ENCODE measurements at regions not wholly inside any gene's neighbourhood (a gene's known extent, or its start where the extent isn't known, plus 50 kb on each side); places are given as distances from the start of the nearest gene placed in this dataset.

DNA sequence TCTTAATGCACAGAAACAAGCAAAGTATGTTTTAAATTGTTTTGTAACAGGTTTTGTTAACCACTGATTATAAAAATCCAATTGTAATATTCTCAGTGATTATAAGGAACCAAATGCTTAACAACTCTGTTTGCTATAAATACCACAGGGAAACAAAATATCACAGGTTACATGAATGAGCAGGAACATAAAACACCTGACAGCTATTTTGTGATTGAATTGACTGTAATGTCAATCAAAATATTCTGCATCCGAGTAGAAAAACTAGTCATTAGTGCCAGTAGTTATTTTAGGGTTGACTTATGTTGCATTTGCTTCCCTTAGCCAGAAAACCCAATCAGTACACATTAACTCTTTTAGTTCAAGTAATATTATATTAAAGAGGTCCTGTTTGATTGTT is 1707.8 kb upstream of the ACO1 start:
- no peak for DNase-seq (ENCODE audit: low spot score)

DNA sequence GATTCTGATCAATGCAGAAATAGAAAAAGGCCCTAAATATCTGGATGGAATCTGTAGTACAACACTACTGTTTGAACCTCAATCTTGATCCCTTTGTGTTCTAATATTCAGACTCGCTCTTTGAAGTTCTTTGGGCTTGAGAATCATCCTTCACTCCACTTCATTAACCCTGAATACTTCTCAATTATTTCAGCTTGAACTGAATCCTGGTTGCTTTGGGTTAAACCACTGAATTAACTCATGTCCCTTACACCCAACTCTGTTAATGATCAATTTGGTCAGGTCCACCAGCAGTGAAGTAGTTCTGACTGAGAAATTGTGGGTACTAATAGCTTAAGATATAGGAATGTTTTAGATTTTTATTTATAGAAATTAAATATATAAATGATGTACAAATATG is 1707.2 kb upstream of the ACO1 start:
- no peak for DNase-seq (ENCODE audit: low spot score)

DNA sequence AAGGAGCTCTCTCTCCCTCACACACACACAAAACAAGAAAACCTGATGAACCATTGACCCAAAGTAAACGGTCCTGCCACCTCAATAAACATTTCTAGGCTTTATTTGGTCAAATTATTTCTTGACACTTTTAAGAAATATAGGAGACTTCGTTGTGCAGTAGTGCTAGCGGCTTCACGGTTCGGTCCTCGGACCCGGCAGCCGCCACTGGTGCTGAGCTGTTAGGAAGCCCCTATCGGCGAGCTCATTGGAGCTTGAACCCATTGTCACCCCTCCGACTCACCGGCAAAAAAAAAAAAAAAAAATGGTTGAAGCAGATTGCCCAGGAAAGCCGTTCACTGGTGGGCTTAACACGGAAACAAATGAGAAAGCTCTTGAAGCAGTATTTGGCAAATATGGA is 1695.6 kb upstream of the ACO1 start:
- no peak for DNase-seq (ENCODE audit: low spot score)

DNA sequence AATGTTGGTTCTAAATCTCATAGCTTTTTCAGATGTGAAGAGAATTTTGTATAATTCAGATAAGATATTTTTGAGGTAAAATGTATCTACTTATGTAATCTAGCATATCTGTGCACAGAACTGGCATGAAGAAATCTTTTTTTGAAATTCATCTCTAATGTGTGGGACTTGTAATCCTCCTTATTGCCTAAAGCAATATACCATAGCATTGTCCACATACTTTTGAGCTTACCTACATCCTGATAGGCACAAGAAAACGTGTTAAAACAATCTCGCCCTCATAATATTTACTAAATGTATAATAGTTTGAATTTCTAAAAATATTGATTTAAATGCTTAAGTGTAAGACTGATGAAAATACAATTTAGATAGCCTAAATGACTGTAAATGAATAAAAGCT is 1686.5 kb upstream of the ACO1 start:
- DNase-seq (ENCODE audit: low spot score): no peak

DNA sequence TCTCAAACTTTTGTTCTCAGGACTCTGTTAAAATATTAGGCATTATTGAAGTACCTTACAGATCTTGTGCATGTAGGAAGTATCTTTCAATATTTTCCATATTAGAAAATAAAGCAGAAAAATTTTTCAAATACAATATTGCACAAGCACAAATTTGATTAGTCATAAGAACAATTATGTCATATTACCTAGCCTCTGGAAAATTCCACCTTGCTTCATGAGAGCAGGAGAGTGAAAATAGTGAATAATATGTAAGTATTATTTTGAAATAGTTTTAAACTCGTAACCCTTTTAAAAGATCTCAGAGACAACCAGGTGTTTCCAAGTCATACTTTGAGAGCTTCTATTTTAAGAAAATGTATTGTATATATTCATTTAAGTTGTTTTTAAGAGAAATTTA is 1672.9 kb upstream of the ACO1 start:
- DNase-seq (ENCODE audit: low spot score): no peak

DNA sequence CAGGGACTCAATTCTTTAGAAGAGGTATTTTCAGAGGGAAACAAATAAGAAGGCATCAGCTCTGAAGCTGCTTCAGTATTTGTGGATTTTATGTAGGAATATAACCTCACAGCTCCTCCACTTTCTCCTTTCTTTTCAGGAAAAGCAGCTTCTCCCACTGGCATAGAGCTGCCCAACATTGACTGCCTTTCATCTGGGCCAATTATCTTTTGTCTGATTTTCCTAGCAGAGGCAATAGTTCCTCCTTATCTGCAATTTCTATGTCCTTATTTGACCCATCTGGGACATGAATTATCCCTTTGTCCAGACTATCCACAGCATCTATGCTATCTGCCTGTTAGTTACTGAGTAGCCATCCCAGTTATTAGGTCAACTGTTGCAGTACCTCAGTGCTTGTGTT is 1671.2 kb upstream of the ACO1 start:
- DNase-seq (ENCODE audit: low spot score): no peak

DNA sequence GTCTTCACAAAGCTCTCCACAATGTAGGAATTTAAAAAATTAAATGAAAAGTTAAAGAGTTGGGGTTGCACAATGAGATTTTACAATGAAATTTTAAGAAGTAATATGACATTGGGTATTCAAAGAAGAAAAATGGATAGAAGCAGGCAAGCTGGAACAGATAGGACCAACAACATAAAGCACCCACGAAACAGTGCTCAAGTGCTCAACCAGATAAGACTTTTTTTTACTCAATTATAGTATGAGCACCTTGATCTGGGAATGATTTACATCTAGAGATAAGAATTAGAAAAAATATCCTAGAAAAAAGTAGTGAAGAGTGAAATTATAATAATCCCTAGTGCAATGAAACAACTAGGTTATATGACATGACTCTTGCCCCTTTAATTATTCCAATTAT is 1670.1 kb upstream of the ACO1 start:
- DNase-seq (ENCODE audit: low spot score): no peak

DNA sequence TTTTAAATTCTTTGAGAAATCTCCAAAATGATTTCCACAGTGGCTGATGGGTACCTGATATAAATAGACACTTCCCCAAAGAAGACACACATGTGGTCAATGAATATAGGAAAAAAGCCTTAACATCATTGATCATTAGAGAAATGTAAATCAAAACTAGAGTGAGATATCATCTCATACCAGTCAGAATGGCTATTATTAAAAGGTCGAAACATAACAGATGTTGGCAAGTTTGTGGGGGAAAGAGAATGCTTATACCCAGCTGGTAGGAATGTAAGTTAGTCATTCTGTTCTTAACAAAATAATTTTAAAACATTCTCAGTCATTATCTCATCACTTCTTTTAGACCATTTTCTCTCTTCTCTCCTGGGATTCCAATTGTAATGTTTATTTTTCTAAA is 1666.0 kb upstream of the ACO1 start:
- no peak for DNase-seq (ENCODE audit: low spot score)

DNA sequence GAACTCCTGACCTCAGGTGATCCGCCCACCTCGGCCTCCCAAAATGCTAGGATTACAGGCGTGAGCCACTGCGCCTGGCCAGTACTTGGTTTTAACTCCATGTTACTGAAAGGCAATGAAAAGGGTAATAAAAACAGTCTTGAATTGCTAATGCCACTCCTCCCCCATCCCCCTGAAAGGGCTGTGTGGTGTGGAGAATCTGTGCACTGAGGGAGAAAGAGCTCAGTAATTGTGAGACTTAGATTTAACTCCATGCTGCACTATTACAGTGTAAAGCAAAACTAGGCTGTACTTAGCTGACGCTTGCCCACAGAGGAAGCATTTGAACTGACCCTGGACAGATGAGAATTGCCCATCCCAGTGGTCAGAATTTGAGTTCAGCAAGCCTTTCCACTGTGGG is 1662.4 kb upstream of the ACO1 start:
- DNase-seq (ENCODE audit: low spot score): peak; percentile 41

DNA sequence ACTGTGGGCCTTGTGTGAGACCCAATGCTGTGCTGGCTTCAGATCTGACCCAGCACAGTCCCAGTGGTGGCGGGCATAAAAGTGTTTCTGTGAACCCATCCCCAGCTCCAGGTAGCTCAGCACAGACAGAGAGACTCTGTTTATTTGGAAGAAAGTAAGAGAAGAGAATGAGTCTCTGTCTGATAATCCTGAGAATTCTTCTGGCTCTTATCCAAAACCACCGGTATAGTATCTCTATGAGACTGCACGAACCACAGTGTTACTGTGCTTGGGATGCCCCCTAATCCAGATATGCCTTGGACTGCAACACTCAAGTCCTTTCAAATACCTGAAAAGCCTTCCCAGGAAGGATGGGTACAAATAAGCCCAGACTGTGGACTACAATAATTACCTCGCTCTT is 1660.8 kb upstream of the ACO1 start:
- no peak for DNase-seq (ENCODE audit: low spot score)

DNA sequence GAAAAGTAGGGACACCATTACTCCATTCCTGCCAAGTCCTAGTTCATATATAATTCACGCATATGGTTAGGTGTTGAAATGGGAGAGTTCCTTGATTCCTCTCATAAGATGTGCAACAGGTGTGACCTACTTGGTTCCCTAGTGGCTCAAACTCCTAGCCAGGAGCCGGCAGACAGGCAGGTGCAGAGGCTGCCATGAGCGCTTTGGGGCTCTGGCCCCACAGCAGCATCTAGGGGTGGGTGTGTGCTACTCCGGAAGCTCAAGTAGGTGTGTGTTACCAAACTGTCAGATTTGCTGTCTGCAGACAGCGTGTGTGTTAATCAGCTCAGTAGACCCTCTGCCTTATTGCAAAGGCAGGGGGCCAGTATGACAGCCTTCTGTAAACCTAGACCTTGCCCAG is 1652.4 kb upstream of the ACO1 start:
- peak; percentile 39 for DNase-seq (ENCODE audit: low spot score)

DNA sequence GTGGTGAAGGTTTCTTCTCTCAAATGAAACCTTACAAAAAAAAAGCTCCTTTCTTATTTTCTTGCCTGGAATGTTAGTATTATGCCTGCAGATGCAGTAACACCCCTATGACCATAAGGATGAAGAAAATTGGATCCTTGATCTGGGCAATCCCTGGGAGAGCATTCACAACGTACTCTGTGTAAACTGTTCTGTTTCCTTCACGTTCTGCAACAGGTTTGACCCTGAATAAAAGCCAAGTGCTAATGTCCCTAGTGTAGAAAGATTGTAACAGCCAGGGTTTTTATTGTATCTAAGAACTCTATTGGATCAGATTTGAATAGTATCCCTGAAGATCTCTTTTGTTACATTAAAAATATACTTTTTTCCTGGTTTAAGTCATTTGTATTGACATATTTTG is 1639.6 kb upstream of the ACO1 start:
- no peak for DNase-seq (ENCODE audit: low spot score)

DNA sequence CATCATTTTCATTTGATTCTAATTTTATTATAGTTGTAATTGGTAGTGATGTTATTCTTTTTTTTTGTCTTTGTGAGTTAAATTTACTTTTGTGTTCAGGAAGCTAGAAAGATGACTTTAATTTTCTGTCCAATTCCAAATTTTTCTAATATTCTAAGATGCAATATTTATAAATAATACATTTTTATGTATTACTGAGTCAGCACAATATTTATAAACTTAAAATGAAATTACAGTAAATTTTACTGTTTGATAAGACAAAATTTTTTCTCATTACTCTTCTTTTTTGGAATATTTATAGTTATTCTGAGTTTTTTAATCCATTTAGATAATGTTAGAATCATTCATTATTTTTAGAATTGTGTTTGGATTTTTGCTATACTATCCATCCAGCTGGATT is 1637.9 kb upstream of the ACO1 start:
- DNase-seq (ENCODE audit: low spot score): no peak

DNA sequence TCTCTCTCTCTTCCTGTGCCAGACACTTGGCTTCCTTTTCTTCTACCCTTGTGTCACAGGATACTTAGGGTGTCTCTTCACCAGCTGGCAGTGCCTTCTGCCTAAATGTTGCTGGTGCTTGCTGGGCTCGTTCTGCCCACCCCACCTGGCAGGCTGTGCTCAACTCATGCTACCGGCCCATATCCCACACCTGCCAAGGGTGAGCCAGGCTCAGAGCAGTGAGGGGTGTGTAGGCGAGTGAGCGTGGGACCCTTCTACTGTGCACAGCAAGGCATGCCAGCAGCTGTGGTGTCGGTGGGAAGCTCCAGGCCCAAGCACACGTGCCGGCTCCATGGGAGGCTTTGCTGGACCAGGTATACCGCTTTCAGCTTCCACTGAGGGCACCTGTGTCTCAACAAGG is 1626.7 kb upstream of the ACO1 start:
- DNase-seq (ENCODE audit: low spot score): no peak

DNA sequence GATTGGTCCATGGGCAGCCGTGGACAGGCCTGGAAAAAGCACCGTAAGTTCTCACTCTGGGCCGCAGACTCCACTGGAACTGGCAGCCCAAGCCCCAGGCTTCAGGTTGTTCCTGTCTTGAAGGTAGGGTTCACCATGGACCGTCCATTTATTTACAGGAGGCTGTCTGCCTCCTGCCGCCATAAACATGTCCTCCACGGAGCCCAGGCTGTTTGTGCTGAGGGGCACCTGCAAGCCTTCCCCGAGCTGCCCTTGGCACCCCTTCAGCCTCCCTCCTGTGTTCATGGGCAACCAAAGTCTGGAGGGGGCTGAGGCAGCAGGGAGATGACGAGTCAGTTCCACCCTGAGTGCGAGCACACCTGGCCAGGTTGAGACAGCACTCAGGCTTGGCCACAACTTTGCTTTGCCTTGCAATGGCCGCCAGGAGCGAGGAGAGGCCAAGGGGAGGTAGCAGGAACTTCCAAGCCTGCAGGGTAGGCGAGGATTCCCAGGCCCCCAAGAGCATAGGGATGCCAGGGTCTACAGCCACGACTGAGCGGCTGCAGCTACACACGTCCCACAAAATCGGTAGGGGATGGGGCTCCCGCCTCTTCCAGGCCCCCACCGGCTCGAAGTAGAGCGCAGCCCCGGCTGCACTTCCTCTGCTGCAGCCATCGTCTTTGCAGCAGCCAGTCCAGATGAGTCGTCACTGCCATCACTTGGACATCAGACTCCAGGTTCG is 1625.6 kb upstream of the ACO1 start:
- no peak for DNase-seq (ENCODE audit: low spot score)

DNA sequence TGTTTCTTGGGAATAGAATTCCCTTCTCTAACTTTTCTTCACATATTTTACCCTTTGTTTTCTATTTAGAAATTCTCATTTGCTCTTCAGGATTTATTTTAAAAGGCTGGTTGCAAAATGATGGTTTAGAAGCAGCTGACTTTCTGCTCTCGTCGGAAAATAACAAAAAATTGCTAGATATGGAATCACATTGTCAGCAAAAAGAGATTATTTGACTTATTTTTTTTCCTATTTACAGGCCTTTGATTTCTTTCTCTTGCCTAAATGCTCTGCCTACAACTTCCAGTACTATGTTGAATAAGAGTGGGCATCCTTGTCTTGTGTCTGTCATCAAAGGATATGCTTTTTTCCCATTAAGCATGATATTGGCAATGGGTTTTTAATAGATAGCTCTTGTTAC is 1619.1 kb upstream of the ACO1 start:
- DNase-seq (ENCODE audit: low spot score): no peak

DNA sequence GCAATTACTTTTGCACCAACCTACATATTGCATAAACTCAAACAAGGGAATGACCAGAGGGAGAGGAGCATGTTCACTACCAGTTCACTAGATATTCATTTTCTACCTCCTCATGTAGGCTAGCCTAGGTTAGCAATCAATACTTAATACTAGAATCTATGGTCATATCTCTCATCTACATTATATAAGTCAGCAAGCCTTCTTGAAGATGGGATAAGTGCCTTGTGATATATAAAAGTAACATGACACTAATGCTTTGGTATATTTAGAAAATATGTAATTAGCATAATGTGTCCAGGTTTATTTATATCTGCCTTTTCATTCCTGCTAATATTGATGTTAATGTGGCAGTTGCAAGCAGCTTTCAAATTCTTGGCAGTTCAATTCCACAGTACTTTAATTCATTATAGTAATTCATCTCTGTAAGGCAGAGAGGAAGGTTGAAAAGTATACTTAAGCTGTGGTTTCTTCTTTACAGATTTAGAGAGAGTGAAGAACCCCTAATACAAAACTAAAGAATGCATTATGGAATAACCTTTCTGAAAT is 1613.2 kb upstream of the ACO1 start:
- DNase-seq (ENCODE audit: low spot score): no peak

DNA sequence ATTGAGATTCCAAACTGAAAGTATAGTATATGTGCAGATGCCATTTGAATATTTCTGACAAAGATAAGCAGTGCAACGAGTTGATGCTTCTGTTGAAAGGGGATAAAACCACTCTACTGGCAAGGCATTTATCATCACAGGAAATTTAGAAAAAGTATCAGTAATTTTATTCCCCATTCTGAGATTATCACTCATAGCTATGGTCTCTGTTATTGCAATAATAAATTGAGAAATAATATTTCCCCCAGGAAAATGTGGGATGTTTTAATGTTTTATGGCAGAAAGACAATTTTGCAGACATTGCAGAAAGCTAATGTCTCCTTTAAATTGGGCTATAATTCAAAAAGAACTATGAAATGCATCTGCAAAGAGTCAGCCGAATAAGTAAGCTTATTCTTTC is 1612.7 kb upstream of the ACO1 start:
- no peak for DNase-seq (ENCODE audit: low spot score)

DNA sequence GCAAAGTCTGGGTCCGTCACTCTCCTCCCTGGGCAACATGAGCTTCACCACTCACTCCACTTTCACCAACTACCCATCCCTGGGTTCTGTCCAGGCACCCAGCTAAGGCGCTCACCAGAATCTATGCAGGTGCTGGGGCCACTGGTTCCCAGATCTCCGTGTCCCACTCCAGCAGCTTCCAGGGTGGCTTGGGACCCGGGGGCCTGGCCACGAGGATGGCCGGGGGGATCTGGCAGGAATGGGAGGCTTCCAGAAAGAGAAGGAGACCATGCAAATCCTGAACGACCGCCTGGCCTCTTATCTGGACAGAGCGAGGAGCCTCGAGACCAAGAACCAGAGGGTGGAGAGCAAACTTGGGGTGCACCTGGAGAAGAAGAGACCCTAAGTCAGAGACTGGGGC is 1611.0 kb upstream of the ACO1 start:
- DNase-seq (ENCODE audit: low spot score): no peak

DNA sequence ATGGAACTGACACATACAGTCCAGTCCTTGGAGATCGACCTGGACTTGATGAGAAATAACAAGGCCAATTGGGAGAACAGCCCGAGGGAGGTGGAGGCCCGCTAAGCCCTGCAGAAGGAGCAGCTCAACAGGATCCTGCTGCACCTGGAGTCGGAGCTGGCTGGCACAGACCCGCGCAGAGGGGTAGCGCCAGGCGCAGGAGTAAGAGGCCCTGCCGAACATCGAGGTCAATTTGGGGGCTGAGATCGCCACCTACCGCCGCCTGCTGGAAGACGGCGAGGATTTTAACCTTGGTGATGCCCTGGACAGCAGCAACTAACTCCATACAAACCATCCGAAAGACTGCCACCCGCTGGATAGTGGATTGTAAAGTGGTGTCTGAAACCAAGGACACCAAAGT is 1610.1 kb upstream of the ACO1 start:
- peak; percentile 51 for DNase-seq (ENCODE audit: low spot score)

DNA sequence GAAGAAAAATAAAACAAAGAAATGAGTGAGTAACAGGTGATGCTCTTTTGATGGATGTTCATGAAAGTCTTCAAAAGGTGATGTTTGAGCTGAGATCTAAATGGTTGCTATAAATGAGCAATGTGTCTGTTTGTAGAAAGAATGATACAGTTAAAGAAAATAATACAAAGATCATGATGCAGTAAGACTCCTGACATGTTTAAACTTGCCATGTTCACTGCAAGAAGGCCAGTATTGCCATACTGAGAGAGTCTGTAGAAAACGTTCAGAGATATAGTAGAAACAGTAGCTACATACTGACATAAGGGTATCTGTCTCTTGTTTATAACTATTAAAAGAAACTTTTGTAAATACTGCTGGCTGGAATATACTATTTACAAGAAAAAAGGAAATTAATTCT is 1609.2 kb upstream of the ACO1 start:
- DNase-seq (ENCODE audit: low spot score): no peak

DNA sequence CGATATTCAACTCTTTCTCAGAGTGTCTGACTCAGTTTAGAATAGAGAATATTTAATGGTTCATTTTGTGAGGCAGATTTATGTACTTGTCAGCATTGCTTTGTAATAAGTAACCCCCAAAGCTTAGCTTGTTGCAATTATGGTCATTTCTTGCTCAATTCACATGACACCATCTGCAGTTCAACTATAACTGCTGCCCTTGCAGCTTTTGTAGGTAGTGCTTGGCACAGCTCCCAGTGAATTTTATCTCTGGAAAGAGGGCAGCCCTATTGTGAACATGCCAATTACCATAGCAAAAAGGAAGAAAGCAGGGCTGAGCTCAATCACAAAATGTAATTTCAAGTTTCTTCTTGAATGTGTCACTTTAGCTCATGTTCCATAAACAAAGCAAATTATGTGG is 1587.7 kb upstream of the ACO1 start:
- no peak for DNase-seq (ENCODE audit: low spot score)

DNA sequence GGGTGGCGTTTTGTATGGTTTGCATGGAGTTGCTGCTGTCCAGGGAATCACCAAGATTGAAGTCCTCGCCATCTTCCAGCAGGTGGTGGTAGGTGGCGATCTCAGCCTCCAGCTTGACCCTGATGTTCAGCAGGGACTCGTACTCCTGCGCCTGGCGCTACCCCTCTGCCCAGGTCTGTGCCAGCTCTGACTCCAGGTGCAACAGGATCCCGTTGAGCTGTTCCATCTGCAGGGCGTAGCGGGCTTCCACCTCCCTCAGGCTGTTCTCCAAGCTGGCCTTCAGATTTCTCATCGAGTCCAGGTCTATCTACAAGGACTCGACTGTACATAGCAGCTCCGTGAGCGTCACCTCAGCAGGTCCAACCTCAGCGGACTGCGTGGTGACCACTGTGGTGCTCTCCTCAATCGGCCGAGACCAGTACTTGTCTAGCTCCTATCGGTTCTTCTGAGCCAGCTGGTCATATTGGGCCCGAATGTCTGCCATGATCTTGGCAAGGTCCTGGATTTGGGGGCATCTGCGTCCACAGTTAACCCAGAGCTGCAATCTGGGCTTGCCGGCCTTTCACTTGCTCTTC is 1584.8 kb upstream of the ACO1 start:
- no peak for DNase-seq (ENCODE audit: low spot score)

DNA sequence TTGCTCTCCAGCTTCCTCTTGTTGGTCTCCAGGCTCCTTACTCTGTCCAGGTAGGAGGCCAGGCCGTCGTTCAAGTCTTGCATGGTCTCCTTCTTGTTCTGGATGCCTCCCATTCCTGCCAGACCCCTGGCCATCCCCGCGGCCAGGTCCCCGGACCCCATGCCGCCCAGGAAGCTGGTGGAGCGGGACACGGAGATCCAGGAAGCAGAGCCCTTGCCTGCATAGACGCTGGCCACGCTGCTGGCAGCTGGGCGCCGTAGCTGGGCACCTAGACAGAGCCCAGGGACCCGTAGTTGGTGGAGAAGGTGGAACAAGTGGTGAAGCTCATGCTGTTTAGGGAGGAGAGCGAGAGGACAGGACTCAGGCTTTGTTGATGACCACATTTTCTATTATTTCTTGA is 1584.0 kb upstream of the ACO1 start:
- DNase-seq (ENCODE audit: low spot score): no peak
